Skeletal muscle satellite cell (primary cell): ENCODE measurements at regions not wholly inside any gene's neighbourhood (a gene's known extent, or its start where the extent isn't known, plus 50 kb on each side); places are given as distances from the start of the nearest gene placed in this dataset.

ENCODE experiments used
- H3K27me3 ChIP-seq: 2 replicates; pipeline ENCODE4 v1.7.0; 2013; ENCODE audit warnings: low read length; ENCODE audit not compliant: control insufficient read depth, insufficient read depth
- H3K36me3 ChIP-seq: 2 replicates; pipeline ENCODE4 v1.7.0; 2013; ENCODE audit warnings: mild to moderate bottlenecking, control low read depth, low read length; ENCODE audit not compliant: insufficient read depth
- H3K4me1 ChIP-seq: 2 replicates; pipeline ENCODE4 v1.7.0; 2013; ENCODE audit warnings: low read length; ENCODE audit not compliant: control insufficient read depth, insufficient read depth
- H3K4me2 ChIP-seq: 2 replicates; pipeline ENCODE4 v1.7.0; 2013; ENCODE audit warnings: mild to moderate bottlenecking, low read length
- H3K4me3 ChIP-seq: 2 replicates; pipeline ENCODE4 v1.7.0; 2013; ENCODE audit warnings: low read length
- H3K9ac ChIP-seq: 2 replicates; pipeline ENCODE4 v1.7.0; 2013; ENCODE audit warnings: mild to moderate bottlenecking, low read depth, low read length, moderate library complexity
- H3K9me3 ChIP-seq: replicated peaks from 2 replicates; pipeline ENCODE4 v1.7.0; 2013; ENCODE audit warnings: mild to moderate bottlenecking, control low read depth, low read length

GRCh38 chr16:85334718-85335583 is 222.7 kb upstream of the CIBAR2 start:
- Histone ChIP-seq H3K27me3 (no peaks in the 10 kb centered on the region), H3K4me3 (no peak overlapping the region), H3K4me1 (peaks cover 8% of the 10 kb centered on the region), H3K9me3 (no peaks in the 10 kb centered on the region), H3K36me3 (no peaks in the 10 kb centered on the region), H3K9ac (no peak overlapping the region), H3K4me2 (no peak overlapping the region)

DNA sequence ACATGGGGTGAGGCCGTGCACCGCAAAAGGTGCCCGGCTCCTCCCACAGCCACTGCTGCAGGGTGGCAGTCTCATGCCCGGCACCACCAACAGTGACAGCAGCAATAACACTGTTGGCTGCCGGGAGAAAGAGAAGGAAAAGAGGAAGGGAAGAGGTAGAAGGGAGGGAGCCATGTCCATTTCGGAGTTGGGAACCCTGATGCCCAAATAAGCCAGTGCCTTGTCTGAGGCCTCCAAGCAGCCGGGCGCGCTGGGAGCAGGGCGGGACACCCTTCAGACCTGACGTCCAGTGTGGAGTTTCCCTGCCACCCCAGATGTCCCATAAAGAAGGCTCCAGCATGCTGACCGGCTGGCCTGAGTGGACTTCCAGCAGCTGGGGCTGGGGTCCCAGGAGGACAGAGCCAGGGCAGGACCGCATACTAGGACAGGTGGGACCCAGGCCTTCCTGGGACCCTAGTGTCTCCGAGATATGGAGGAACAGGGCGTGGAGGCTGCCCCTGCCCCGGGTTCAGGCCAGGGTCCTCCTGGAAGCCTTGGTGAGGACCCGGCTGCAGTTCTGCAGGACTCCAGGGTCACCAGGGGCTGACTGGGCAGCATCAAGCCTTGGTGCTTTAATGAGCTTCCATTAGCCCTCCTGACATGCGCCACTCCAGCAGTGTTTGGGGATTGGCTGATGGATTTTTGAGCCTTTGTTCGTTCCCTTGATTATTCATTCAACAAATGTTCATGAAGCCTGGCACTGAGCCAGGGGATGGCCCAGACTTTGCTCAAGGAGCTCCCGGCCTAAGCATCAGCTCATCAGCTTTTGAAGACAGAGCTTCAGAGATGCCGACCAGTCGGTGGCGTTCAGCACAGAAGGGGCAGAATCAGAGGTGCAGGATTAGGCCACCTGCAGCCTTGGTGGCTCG is 223.6 kb upstream of the CIBAR2 start:
- no peak overlapping the region for H3K4me3 ChIP-seq

DNA sequence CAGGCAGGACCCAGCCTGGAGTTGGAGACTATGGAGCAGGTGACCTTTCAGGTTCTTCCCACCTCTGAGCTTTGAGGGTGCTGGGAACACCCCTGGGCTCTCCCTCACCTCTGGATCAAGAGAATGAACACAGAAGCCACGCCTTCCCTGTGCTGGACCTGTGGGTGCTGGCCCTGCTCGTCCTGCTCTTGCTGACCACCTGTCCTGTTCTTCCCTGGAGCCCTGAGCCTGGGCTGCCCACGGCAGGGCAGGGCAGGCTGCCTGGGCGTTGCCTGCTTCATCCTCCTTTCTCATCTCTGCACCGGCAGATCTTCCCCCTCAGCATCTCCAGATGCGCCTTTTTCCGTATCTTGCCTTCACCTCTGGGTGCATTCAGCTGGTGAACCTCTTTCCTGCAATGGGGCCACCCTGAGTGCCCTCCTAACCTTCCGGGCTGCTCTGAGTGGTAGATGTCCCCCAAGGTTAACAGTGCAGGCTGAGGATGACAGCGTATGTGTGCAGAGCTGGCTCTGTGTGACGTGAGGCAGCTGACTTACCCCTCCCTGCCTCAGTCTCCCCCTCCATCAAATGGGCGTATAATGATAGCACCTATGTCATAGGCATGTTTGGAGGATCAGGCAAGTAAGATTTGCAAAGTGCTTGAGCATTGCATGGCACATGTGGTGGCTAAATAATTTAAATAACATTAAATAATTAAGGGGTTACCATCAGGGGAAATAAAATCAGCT is 225.8 kb upstream of the CIBAR2 start:
- no peaks in the 10 kb centered on the region for H3K36me3 ChIP-seq
- H3K9me3 ChIP-seq, result no peaks in the 10 kb centered on the region
- no peaks in the 10 kb centered on the region for H3K4me1 ChIP-seq
- no peak overlapping the region for H3K4me2 ChIP-seq
- no peaks in the 10 kb centered on the region for H3K27me3 ChIP-seq
- no peak overlapping the region for H3K9ac ChIP-seq
- no peak overlapping the region for H3K4me3 ChIP-seq

More for the DNA sequence above, 223.6 kb upstream of the CIBAR2 start:
- no peaks in the 10 kb centered on the region for H3K36me3 ChIP-seq
- no peak overlapping the region for H3K9ac ChIP-seq
- no peaks in the 10 kb centered on the region for H3K9me3 ChIP-seq
- peaks cover under 1% of the 10 kb centered on the region for H3K4me1 ChIP-seq
- no peak overlapping the region for H3K4me2 ChIP-seq
- no peaks in the 10 kb centered on the region for H3K27me3 ChIP-seq

GRCh38 chr16:85338638-85338982 is 226.3 kb upstream of the CIBAR2 start:
- H3K4me2 ChIP-seq, result no peak overlapping the region
- no peaks in the 10 kb centered on the region for H3K27me3 ChIP-seq
- H3K36me3 ChIP-seq, result no peaks in the 10 kb centered on the region
- no peaks in the 10 kb centered on the region for H3K9me3 ChIP-seq
- no peak overlapping the region for H3K4me3 ChIP-seq
- no peak overlapping the region for H3K9ac ChIP-seq
- no peaks in the 10 kb centered on the region for H3K4me1 ChIP-seq

GRCh38 chr16:85338989-85339685 is 226.9 kb upstream of the CIBAR2 start:
- H3K4me3 ChIP-seq, result no peak overlapping the region
- no peak overlapping the region for H3K9ac ChIP-seq
- H3K4me2 ChIP-seq, result no peak overlapping the region
- no peaks in the 10 kb centered on the region for H3K4me1 ChIP-seq
- no peaks in the 10 kb centered on the region for H3K27me3 ChIP-seq
- no peaks in the 10 kb centered on the region for H3K9me3 ChIP-seq
- H3K36me3 ChIP-seq, result no peaks in the 10 kb centered on the region

- Histone ChIP-seq H3K4me3 (no peak overlapping the region), H3K4me1 (no peaks in the 10 kb centered on the region), H3K9me3 (no peaks in the 10 kb centered on the region), H3K27me3 (no peaks in the 10 kb centered on the region), H3K9ac (no peak overlapping the region), H3K4me2 (no peak overlapping the region), H3K36me3 (no peaks in the 10 kb centered on the region)
Observed at GRCh38 chr16:85341972-85342695, 229.9 kb upstream of the CIBAR2 start.

GRCh38 chr16:85344502-85345128 is 232.3 kb upstream of the CIBAR2 start:
- H3K9ac ChIP-seq, result no peak overlapping the region
- no peak overlapping the region for H3K4me3 ChIP-seq
- H3K9me3 ChIP-seq, result no peaks in the 10 kb centered on the region
- peaks cover 3% of the 10 kb centered on the region for H3K27me3 ChIP-seq
- H3K36me3 ChIP-seq, result no peaks in the 10 kb centered on the region
- no peak overlapping the region for H3K4me2 ChIP-seq
- no peaks in the 10 kb centered on the region for H3K4me1 ChIP-seq

DNA sequence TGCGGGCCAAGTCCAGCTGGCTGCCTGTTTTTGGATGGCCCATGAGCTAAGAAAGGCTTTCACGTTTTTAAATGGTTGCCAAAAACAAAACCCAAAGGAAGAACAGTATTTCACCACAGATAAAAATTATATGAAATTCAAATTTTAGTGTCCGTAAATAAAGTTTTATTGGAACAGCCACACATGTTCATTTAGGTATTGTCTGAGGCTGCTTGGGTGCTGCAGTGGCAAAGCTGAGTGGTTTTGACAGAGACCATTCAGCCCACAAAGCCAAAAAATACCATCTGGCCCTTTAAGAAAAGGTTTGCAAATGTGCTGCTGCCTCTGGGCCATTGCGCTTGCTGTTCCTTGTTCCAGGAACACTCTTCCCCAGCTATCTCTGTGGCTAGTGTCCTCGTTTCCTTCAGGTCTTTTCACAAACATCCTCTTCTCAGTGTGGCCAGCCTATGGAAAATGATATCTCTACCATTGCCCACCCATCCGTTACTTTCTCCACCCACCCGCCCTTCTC is 232.9 kb upstream of the CIBAR2 start:
- H3K4me2 ChIP-seq, result no peak overlapping the region
- no peaks in the 10 kb centered on the region for H3K36me3 ChIP-seq

GRCh38 chr16:85346404-85347212 is 234.3 kb upstream of the CIBAR2 start:
- no peaks in the 10 kb centered on the region for H3K9me3 ChIP-seq
- no peak overlapping the region for H3K4me3 ChIP-seq
- H3K27me3 ChIP-seq, result peaks cover 3% of the 10 kb centered on the region
- no peak overlapping the region for H3K4me2 ChIP-seq
- no peaks in the 10 kb centered on the region for H3K36me3 ChIP-seq
- H3K9ac ChIP-seq, result no peak overlapping the region
- H3K4me1 ChIP-seq, result peaks cover 12% of the 10 kb centered on the region

More for the DNA sequence above, 232.9 kb upstream of the CIBAR2 start:
- H3K9me3 ChIP-seq, result no peaks in the 10 kb centered on the region
- no peak overlapping the region for H3K4me3 ChIP-seq
- H3K27me3 ChIP-seq, result peaks cover 3% of the 10 kb centered on the region
- H3K9ac ChIP-seq, result no peak overlapping the region
- H3K4me1 ChIP-seq, result peaks cover 1% of the 10 kb centered on the region
